Fibroblast of gingiva (primary cell): ENCODE measurements at regions not wholly inside any gene's neighbourhood (a gene's known extent, or its start where the extent isn't known, plus 50 kb on each side); places are given as distances from the start of the nearest gene placed in this dataset.

Source experiments
- DNase-seq: peaks from one replicate; pipeline ENCODE4 v3.0.0-alpha.2; 2011; ENCODE audit warnings: low read depth

- DNase-seq, result peak; percentile 52
These were observed 73.2 kb upstream of the GALNT5 start for GRCh38 chr2:157184161-157184895.

- peak; percentile 83 for DNase-seq
These were observed 71.9 kb upstream of the GALNT5 start for GRCh38 chr2:157185476-157186227.

GRCh38 chr2:157190151-157190550 lies 67.4 kb upstream of the GALNT5 start:
- DNase-seq, result no peak

GRCh38 chr2:157191186-157191585 lies 66.3 kb upstream of the GALNT5 start:
- DNase-seq, result no peak

GRCh38 chr2:157192445-157193423 lies 64.8 kb upstream of the GALNT5 start:
- no peak for DNase-seq

GRCh38 chr2:157193461-157193860 lies 64.0 kb upstream of the GALNT5 start:
- no peak for DNase-seq

- DNase-seq, result peak; percentile 67
These were observed 63.3 kb upstream of the GALNT5 start for GRCh38 chr2:157194097-157194688.

GRCh38 chr2:157194844-157195243 lies 62.7 kb upstream of the GALNT5 start:
- no peak for DNase-seq

- DNase-seq, result no peak
These were observed 60.5 kb upstream of the GALNT5 start for GRCh38 chr2:157196956-157197355.

GRCh38 chr2:157197848-157198247 lies 59.7 kb upstream of the GALNT5 start:
- no peak for DNase-seq

GRCh38 chr2:157203651-157204050 lies 53.9 kb upstream of the GALNT5 start:
- no peak for DNase-seq

- DNase-seq, result no peak
These were observed 53.1 kb upstream of the GALNT5 start for GRCh38 chr2:157204401-157204800.

GRCh38 chr2:157206916-157207315 lies 50.6 kb upstream of the GALNT5 start:
- DNase-seq, result no peak
